PC-3 (cell line): ENCODE measurements at regions not wholly inside any gene's neighbourhood (a gene's known extent, or its start where the extent isn't known, plus 50 kb on each side); places are given as distances from the start of the nearest gene placed in this dataset.

Source experiments
- EZH2phosphoT487 ChIP-seq: fragments of 300-600 bp; sonication (generic); IDR thresholded peaks from 2 replicates; pipeline ENCODE4 v1.6.1; 2018; ENCODE audit warnings: mild to moderate bottlenecking, antibody characterized with exemption, low read length, borderline replicate concordance
- TF ChIP-seq, protein P1 (sequence below): fragments of 300-600 bp; sonication (generic); conservative IDR thresholded peaks from 2 replicates; pipeline ENCODE4 v1.5.1; 2017; ENCODE audit warnings: antibody characterized with exemption, low read depth, mild to moderate bottlenecking, low read length

DNA sequence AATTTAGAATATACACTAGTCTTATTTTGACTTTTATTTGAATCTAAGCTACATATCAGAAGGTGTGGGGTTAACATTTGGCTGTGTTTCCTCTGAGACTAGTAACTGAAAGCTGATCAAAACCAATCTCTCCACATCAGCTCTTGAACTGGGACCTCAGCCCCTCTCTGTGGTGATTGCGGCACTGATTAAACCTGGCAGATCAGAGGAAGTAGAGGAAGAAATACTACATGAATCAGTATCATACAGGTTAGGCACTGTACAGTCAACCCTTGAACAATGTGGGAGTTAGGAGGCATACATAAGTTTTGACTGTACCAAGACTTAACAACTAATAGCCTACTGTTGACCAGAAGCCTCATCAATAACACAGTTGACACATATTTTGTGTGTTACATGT lies 122.5 kb upstream of the C1orf87 start:
- TF ChIP-seq, protein P1, sequence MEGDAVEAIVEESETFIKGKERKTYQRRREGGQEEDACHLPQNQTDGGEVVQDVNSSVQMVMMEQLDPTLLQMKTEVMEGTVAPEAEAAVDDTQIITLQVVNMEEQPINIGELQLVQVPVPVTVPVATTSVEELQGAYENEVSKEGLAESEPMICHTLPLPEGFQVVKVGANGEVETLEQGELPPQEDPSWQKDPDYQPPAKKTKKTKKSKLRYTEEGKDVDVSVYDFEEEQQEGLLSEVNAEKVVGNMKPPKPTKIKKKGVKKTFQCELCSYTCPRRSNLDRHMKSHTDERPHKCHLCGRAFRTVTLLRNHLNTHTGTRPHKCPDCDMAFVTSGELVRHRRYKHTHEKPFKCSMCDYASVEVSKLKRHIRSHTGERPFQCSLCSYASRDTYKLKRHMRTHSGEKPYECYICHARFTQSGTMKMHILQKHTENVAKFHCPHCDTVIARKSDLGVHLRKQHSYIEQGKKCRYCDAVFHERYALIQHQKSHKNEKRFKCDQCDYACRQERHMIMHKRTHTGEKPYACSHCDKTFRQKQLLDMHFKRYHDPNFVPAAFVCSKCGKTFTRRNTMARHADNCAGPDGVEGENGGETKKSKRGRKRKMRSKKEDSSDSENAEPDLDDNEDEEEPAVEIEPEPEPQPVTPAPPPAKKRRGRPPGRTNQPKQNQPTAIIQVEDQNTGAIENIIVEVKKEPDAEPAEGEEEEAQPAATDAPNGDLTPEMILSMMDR, result no peak
- no peak for TF ChIP-seq EZH2phosphoT487
